Retinal pigment epithelial cell (primary cell): ENCODE measurements at regions not wholly inside any gene's neighbourhood (a gene's known extent, or its start where the extent isn't known, plus 50 kb on each side); places are given as distances from the start of the nearest gene placed in this dataset.

ENCODE experiments used
- DNase-seq: peaks from one replicate; pipeline ENCODE4 v3.0.0-alpha.2; 2010; ENCODE audit warnings: low read depth
- H3K4me3 ChIP-seq: 2 replicates; pipeline ENCODE4 v1.5.1; 2011; ENCODE audit warnings: mild to moderate bottlenecking, low read length, control low read depth, moderate library complexity
- TF ChIP-seq, protein P1 (sequence below): conservative IDR thresholded peaks from 2 replicates; pipeline ENCODE4 v1.5.1; 2011; ENCODE audit warnings: low read depth, low read length, control low read depth, inconsistent platforms

DNA sequence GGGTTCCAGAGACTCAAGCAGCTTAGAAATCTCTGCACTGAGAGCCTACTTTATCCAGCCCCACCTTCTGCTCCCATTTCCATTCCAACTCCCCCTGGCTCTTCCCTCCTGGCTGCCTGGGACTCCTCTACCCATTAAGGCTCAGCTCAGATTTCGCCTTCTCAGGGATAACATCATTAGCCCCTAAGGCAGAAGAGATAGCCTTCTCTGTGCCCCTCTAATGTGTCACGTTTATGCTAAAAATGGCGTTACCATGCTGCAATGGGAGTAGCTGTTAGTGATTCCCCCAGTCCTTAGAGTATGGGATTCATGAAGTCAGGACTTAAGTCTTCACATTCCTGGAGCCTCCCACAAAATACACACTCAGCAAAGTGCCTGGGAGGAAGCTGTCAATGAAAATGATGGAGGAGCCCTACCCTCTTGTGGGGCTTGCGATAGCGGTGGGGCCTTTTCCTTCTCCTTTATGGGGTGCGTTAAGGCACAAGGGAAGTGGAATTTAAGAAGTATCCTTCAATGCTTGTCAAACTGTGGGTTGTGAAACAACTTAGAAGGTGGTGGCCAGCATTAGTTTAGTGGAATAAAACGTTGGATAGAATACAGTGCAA is 144.7 kb upstream of the COPS8 start:
- H3K4me3 ChIP-seq, result no peak overlapping the region
- TF ChIP-seq, protein P1, sequence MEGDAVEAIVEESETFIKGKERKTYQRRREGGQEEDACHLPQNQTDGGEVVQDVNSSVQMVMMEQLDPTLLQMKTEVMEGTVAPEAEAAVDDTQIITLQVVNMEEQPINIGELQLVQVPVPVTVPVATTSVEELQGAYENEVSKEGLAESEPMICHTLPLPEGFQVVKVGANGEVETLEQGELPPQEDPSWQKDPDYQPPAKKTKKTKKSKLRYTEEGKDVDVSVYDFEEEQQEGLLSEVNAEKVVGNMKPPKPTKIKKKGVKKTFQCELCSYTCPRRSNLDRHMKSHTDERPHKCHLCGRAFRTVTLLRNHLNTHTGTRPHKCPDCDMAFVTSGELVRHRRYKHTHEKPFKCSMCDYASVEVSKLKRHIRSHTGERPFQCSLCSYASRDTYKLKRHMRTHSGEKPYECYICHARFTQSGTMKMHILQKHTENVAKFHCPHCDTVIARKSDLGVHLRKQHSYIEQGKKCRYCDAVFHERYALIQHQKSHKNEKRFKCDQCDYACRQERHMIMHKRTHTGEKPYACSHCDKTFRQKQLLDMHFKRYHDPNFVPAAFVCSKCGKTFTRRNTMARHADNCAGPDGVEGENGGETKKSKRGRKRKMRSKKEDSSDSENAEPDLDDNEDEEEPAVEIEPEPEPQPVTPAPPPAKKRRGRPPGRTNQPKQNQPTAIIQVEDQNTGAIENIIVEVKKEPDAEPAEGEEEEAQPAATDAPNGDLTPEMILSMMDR, result no peak
- DNase-seq, result no peak

DNA sequence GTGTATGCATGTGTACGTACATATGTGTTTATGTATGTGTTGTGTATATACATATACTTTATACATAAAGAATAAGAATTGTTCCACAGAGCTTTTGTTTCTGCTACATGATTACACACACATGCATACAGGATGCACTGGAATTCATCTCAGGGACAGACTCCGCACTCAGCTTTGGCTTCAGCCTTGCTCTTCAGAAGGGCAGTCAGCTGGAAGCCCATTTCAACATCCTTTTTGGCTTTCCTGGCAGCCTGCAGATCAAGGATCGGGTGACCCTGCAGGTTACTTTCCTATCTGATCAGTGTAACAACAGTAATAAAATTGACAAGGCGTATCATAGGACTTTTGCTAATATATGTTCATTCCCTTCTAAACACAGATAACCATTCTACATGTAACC is 144.1 kb upstream of the COPS8 start:
- TF ChIP-seq, protein P1, result no peak
- no peak overlapping the region for H3K4me3 ChIP-seq
- DNase-seq, result no peak

DNA sequence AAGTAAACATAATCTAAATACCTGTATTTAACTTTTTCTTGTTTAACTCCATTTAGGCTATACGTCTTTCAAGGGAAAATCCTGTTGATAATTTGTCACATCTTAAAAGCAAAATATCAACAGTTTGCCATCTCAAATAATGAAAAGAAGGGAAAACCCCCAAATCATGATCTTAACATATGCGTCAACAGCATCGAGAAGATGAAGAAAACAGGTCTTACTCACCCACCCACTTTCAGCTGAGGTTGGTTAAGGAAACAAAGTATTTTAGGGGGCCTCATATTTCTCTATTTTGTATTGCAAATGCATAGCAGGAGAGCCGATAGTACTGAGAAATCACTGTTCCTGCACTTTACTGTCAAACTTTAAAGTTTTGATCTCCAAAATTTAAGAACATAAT is 143.1 kb upstream of the COPS8 start:
- no peak for DNase-seq
- TF ChIP-seq, protein P1, result no peak
- H3K4me3 ChIP-seq, result no peak overlapping the region

DNA sequence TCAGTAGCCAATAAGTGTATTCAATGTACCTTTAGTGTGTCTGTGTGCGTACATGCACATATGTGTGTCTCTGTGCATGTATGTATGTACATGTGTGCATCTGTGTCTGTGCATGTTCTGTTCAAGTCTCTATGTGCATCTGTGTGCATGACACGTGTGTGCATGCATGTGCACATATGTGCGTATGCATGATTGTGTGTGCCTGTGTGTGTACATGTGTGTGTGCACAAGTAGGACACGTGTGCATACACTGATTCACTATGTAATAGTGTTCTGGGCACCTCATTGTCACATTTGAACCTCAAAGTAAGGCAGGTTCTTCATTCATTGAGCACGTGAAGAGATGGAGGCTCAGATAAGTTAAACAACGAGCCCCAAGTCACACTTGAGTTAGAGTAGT is 142.6 kb upstream of the COPS8 start:
- H3K4me3 ChIP-seq, result no peak overlapping the region
- TF ChIP-seq, protein P1, result no peak
- DNase-seq, result no peak

DNA sequence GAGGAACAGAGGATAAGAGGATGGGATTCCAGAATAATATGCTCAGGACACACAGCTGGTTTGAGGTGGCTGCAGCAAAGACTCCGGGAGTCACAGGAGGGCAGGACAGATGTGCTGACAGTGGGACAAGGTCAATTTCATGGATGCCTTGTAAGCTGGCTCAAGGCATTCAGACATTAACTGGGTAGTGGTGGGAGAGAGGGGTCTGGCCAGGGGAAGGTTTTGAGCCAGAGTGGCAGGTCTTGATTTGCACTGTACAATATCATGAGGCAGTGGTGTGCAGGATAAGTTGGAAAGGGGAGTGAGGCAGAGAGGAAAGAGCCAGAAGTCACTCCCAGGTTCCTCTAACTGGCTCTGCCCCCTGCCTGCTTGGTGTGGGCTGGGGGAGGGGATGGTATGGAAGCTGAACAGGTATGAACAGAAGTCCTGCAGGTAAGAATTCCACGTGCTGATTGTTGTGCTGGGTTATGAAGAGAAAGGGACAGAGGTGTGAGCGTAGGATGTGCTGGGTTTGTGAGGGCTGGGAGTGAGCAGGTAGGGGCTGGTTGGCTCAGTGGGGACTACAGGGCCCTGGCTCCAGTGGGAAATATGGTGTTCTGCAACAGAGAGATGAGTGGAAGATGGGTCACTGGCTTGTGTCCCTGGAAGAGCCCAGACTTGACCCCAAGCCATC is 141.7 kb upstream of the COPS8 start:
- no peak for DNase-seq
- no peak overlapping the region for H3K4me3 ChIP-seq
- TF ChIP-seq, protein P1, result no peak

DNA sequence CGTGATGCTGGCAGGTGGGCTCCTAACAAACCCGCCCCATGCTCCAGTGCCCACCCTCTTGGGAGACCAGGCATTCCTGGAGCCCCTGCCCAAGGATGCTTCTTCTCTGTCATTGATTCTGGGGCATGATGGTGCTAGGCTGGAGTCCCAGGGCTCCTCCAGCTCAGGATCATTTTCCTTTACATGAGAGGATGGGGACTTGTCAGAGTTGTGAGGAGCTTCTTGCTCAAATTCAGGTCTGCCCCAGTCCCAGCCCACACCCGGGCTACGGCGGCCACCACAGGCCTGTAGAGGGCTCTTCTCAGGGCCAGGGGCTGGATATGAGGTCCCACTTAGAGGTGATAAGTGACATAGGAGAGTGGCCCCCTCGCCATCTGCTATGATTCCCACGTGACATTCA is 141.1 kb upstream of the COPS8 start:
- DNase-seq, result no peak
- no peak overlapping the region for H3K4me3 ChIP-seq
- TF ChIP-seq, protein P1, result no peak

DNA sequence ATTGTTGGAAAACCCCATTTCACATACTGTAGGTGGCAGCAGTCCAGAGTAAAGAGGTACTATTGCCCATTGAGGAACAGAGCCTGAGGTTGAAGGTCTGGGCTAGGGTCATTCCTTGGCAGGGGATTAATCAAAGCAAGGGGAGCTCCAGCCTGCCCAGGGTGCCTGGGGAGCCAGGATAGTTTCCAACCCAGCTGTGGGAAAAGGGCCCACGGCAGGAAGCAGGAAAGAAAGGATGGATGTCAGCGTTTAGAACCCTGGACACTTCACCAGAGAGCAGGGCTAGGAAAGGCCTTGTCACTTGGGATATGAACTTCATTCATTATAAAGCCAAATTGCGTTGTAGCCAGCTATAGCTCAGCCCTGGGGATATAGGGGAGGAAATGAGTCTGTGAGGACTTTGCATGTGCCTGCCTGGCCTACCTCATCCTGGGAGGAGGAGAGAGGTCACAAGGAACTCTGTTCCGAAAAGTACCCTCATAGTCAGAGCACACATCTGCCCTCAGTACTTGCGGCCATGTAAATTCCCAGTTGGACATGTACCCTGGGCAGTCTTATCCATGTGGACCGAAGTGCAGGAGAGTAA is 140.2 kb upstream of the COPS8 start:
- no peak overlapping the region for H3K4me3 ChIP-seq
- TF ChIP-seq, protein P1, result no peak
- DNase-seq, result no peak
